ENCODE measurements at regions not wholly inside any gene's neighbourhood (a gene's known extent, or its start where the extent isn't known, plus 50 kb on each side); places are given as distances from the start of the nearest gene placed in this dataset.
A peak's percentile ranks its signal among the peaks of the same experiment; 100 is the strongest.

DNA sequence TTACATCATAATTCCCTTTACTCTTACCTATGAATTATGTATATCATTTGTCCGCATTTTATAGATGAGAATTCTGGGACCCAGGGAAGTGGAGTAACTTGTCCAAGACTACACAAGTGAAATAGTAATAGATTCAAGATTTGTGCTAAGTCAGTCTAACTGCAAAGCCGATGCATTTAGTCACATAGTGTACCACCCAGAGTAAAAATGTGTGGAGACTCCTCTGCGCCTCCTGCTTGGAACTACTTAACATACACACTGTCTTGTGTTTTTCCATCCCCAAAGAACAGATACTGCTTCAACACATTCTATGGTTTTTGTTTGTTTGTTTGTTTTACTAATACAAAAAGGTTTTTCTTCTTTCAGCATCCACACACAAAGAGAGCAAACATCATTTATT, 729.8 kb downstream of the PRELID2 start:
- DNase-seq (ENCODE audit: low read depth) = no peak
- TF ChIP-seq, protein P1, sequence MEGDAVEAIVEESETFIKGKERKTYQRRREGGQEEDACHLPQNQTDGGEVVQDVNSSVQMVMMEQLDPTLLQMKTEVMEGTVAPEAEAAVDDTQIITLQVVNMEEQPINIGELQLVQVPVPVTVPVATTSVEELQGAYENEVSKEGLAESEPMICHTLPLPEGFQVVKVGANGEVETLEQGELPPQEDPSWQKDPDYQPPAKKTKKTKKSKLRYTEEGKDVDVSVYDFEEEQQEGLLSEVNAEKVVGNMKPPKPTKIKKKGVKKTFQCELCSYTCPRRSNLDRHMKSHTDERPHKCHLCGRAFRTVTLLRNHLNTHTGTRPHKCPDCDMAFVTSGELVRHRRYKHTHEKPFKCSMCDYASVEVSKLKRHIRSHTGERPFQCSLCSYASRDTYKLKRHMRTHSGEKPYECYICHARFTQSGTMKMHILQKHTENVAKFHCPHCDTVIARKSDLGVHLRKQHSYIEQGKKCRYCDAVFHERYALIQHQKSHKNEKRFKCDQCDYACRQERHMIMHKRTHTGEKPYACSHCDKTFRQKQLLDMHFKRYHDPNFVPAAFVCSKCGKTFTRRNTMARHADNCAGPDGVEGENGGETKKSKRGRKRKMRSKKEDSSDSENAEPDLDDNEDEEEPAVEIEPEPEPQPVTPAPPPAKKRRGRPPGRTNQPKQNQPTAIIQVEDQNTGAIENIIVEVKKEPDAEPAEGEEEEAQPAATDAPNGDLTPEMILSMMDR (conservative IDR thresholded peaks at IDR 0.05; ENCODE audit: low read depth, low read length) = no peak
- H3K4me3 ChIP-seq (ENCODE audit: low read depth, low read length) = no peak overlapping the region

- TF ChIP-seq, protein P1 (conservative IDR thresholded peaks at IDR 0.05; ENCODE audit: low read depth, low read length) = no peak
- DNase-seq (ENCODE audit: low read depth) = no peak
- H3K4me3 ChIP-seq (ENCODE audit: low read depth, low read length) = no peak overlapping the region
These were observed 731.0 kb downstream of the PRELID2 start for GRCh38 chr5:145104106-145104505.

GRCh38 chr5:145101246-145101645, 733.9 kb downstream of the PRELID2 start:
- TF ChIP-seq, protein P1 (conservative IDR thresholded peaks at IDR 0.05; ENCODE audit: low read depth, low read length) = peak; percentile 38
- DNase-seq (ENCODE audit: low read depth) = no peak
- H3K4me3 ChIP-seq (ENCODE audit: low read depth, low read length) = no peak overlapping the region

DNA sequence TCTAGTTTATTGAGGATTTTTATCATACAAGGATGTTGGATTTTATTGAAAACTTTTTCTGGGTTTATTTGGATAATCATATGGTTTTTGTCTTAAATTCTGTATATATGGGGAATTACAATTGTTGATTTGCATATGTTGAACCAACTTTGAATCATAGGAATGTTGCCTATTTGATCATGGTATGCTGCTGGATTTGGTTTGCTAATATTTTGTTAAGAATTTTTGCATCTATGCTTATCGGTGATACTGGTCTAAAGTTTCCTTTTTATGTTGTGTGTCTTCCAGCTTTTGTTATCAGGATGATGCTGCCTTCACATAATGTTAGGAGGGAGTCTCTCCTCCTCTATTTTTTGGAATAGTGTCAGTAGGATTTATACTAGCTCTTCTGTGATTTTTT, 745.0 kb downstream of the PRELID2 start:
- TF ChIP-seq, protein P1 (conservative IDR thresholded peaks at IDR 0.05; ENCODE audit: low read depth, low read length) = no peak
- no peak for DNase-seq (ENCODE audit: low read depth)
- H3K4me3 ChIP-seq (ENCODE audit: low read depth, low read length) = no peak overlapping the region

DNA sequence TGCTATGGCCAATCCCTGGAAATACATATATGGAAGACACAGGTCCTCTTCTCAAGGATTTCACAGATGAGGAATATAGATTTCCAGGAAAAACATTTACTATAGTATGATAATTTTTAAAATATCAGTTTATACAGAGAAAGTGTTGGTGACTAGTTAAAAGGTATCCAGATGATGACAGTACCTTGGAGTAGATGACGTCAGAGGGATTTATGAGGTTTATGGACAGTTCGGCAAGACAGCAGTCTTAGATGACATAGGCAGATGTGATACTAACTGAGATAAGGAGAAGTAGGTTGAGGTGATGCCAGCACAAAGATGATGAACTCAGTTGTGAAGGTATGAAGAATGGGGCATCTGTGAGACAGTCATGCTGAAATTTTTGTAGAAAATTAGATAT, 750.3 kb downstream of the PRELID2 start:
- TF ChIP-seq, protein P1 (conservative IDR thresholded peaks at IDR 0.05; ENCODE audit: low read depth, low read length) = no peak
- no peak overlapping the region for H3K4me3 ChIP-seq (ENCODE audit: low read depth, low read length)
- no peak for DNase-seq (ENCODE audit: low read depth)

DNA sequence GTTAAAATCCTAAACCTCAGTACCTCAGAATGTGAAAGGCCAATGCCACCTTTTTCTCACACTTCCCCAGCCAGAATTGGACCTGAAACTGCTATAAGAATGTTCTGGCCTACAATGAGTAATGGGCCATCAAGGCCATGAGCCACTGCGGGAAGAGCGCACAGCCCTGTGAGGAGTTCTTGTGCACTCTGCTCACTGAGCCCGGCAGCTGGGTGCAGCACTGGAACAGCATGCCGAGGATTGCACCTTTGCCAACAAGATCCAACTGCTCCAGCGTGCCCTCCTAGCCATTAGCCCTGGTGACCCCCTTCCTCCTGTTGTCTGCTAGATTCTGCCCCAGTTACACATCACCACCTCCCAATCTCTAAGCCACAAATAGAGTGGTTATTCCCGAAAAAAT, 758.1 kb downstream of the PRELID2 start:
- no peak for DNase-seq (ENCODE audit: low read depth)
- TF ChIP-seq, protein P1 (conservative IDR thresholded peaks at IDR 0.05; ENCODE audit: low read depth, low read length) = no peak
- H3K4me3 ChIP-seq (ENCODE audit: low read depth, low read length) = no peak overlapping the region

GRCh38 chr5:145076040-145076439, 759.1 kb downstream of the PRELID2 start:
- TF ChIP-seq, protein P1 (conservative IDR thresholded peaks at IDR 0.05; ENCODE audit: low read depth, low read length) = no peak
- no peak for DNase-seq (ENCODE audit: low read depth)
- no peak overlapping the region for H3K4me3 ChIP-seq (ENCODE audit: low read depth, low read length)

Data from choroid plexus epithelial cell (primary cell).